ENCODE measurements at regions not wholly inside any gene's neighbourhood (a gene's known extent, or its start where the extent isn't known, plus 50 kb on each side); places are given as distances from the start of the nearest gene placed in this dataset.

GRCh38 chr13:22427783-22428182 lies 753.0 kb upstream of the SGCG start:
- no peak overlapping the region for H3K9ac ChIP-seq
- no peaks in the 10 kb centered on the region for H3K9me3 ChIP-seq
- H4K20me1 ChIP-seq (ENCODE audit: insufficient read depth): no peaks in the 10 kb centered on the region
- H3K4me2 ChIP-seq: no peak overlapping the region
- TF ChIP-seq MEF2A (IDR thresholded peaks at IDR 0.05; ENCODE audit: borderline replicate concordance, low read depth) (no peak), GATA2 (CRISPR knock-in tag; IDR thresholded peaks at IDR 0.05) (no peak)
- ChIA-PET POLR2A (no interaction called here), CTCF (no interaction called here)
- no peak overlapping the region for H2AFZ ChIP-seq (ENCODE audit: low read depth)
- no peak for DNase-seq
- H3K79me2 ChIP-seq (ENCODE audit: insufficient read depth): no peaks in the 10 kb centered on the region
- no peaks in the 10 kb centered on the region for H3K27me3 ChIP-seq (ENCODE audit: insufficient read depth)
- no peaks in the 10 kb centered on the region for H3K36me3 ChIP-seq (replicated peaks in 1 of 2; ENCODE audit: control insufficient read depth in 1 of 2, insufficient read depth in 2 of 2, low read length in 1 of 2)
- 10% methylated on average over 6 of the region's 6 CpGs for WGBS (ENCODE audit: low lambda C conversion rate)
- H3K27ac ChIP-seq (ENCODE audit: low read depth in 2 of 2, low read length in 1 of 2): no peak overlapping the region
- no peaks in the 10 kb centered on the region for H3K9me2 ChIP-seq
- H3F3A ChIP-seq (replicated peaks; ENCODE audit: insufficient read depth): no peaks in the 10 kb centered on the region
- no peak overlapping the region for H3K4me3 ChIP-seq (ENCODE audit: low read depth in 2 of 2, low read length in 1 of 2)
- no peaks in the 10 kb centered on the region for H3K4me1 ChIP-seq (ENCODE audit: control insufficient read depth in 1 of 2, insufficient read depth in 2 of 2, low read depth in 1 of 2, low read length in 1 of 2)

DNA sequence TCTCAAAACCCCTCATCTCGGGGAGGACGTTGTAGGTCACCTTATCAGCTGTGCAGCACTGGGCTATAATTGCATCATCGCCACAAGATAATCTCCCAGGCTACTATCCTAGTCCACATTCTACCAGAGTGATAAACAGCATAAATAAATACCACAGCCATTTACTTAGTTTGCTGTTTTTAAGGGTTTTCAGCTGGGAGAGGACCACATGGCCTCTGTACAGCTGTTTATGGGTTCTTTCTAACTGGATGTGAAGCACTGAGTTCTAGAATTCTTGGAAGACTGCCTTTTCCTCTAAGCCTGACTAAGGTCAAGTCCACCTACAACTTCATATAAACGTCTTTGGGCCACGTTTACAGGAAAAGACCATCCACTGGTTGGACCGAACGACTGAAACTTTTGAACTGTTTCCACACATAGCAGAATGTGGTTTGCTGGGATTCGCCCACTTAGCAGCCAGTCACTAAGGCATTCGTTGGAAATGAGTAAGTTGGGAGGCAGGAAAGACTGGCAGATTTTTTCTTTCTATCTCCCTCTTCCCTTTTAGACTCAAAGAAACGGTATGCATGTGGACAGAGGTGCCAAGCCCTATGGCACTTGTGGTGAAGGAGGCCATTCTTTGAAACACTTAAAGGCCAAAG lies 752.5 kb upstream of the SGCG start:
- Histone ChIP-seq H3K4me3 (ENCODE audit: low read depth in 2 of 2, low read length in 1 of 2) (no peak overlapping the region), H4K20me1 (ENCODE audit: insufficient read depth) (no peaks in the 10 kb centered on the region), H3K36me3 (replicated peaks in 1 of 2; ENCODE audit: control insufficient read depth in 1 of 2, insufficient read depth in 2 of 2, low read length in 1 of 2) (no peaks in the 10 kb centered on the region), H3F3A (replicated peaks; ENCODE audit: insufficient read depth) (no peaks in the 10 kb centered on the region), H3K9me3 (no peaks in the 10 kb centered on the region), H3K4me2 (no peak overlapping the region), H3K27ac (ENCODE audit: low read depth in 2 of 2, low read length in 1 of 2) (no peak overlapping the region), H3K4me1 (ENCODE audit: control insufficient read depth in 1 of 2, insufficient read depth in 2 of 2, low read depth in 1 of 2, low read length in 1 of 2) (no peaks in the 10 kb centered on the region), H3K9me2 (no peaks in the 10 kb centered on the region), H3K79me2 (ENCODE audit: insufficient read depth) (no peaks in the 10 kb centered on the region), H3K9ac (no peak overlapping the region), H3K27me3 (ENCODE audit: insufficient read depth) (no peaks in the 10 kb centered on the region), H2AFZ (ENCODE audit: low read depth) (no peak overlapping the region)
- DNase-seq: peak; percentile 15
- ChIA-PET CTCF (no interaction called here), POLR2A (no interaction called here)
- WGBS (ENCODE audit: low lambda C conversion rate): 14% methylated on average over 10 of the region's 10 CpGs
- TF ChIP-seq FOSL2 (IDR thresholded peaks at IDR 0.05; ENCODE audit: borderline replicate concordance, low read depth) (no peak), GATA2 (CRISPR knock-in tag; IDR thresholded peaks at IDR 0.05) (peak; percentile 32; the same call in 1 of the 2 replicates), EP300 (IDR thresholded peaks at IDR 0.05; ENCODE audit: borderline replicate concordance in 1 of 2, low read depth in 1 of 2, low read length in 1 of 2) (peak in 1 of 2 experiments; percentile 27; a peak in 1 of 4 replicates), RCOR1 (IDR thresholded peaks at IDR 0.05; ENCODE audit: low read length) (0 out of 2 replicates have a peak, but pooled peaks have one; percentile 14), NRF1 (IDR thresholded peaks at IDR 0.05; ENCODE audit: low read depth, low read length) (no peak)

DNA sequence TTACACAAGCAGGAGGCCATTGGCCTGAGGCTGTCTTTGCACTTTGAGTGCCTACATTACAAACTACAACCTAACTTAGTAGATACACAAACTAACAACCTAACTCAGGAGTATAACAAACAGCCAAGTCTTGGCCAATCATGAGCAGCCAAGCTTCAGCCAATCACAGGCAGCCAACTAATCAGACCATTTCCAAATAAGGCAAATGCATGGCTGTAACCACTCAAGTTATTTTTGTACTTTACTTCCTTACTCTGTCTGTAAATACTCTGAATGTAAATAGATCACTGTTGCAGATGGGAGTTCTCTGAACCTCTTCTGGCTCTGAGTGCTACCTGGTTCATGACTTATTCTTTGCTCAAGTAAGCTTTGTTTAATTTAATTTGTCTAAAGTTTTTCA lies 748.1 kb upstream of the SGCG start:
- no peaks in the 10 kb centered on the region for H3K9me3 ChIP-seq
- POLR2A ChIA-PET: no interaction called here
- DNase-seq: no peak

More for the DNA sequence above, 748.1 kb upstream of the SGCG start:
- TF ChIP-seq ELF1 (IDR thresholded peaks at IDR 0.05): no peak
- TF ChIP-seq PBX3 (IDR thresholded peaks at IDR 0.05): no peak
- no peak for TF ChIP-seq JUND (IDR thresholded peaks at IDR 0.05)
- TF ChIP-seq, protein P1, sequence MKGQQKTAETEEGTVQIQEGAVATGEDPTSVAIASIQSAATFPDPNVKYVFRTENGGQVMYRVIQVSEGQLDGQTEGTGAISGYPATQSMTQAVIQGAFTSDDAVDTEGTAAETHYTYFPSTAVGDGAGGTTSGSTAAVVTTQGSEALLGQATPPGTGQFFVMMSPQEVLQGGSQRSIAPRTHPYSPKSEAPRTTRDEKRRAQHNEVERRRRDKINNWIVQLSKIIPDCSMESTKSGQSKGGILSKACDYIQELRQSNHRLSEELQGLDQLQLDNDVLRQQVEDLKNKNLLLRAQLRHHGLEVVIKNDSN (IDR thresholded peaks at IDR 0.05; ENCODE audit: borderline replicate concordance, low read depth): no peak
- no peak for TF ChIP-seq TAF1 (IDR thresholded peaks at IDR 0.05; ENCODE audit: borderline replicate concordance, low read depth, low read length)
- TF ChIP-seq CHD2 (IDR thresholded peaks at IDR 0.05; ENCODE audit: low read length, partially characterized antibody): no peak
- TF ChIP-seq RCOR1 (IDR thresholded peaks at IDR 0.05; ENCODE audit: low read length): no peak
- TF ChIP-seq MXI1 (IDR thresholded peaks at IDR 0.05; ENCODE audit: low read depth, low read length): no peak
- TF ChIP-seq GABPA (IDR thresholded peaks at IDR 0.05; ENCODE audit: low read depth): no peak
- TF ChIP-seq EP300 (IDR thresholded peaks at IDR 0.05; ENCODE audit: borderline replicate concordance in 1 of 2, low read depth in 1 of 2, low read length in 1 of 2): no peak
- TF ChIP-seq IRF3 (IDR thresholded peaks at IDR 0.05; ENCODE audit: low read depth, low read length): no peak
- TF ChIP-seq USF2 (IDR thresholded peaks at IDR 0.05; ENCODE audit: borderline replicate concordance, low read depth, low read length): no peak
- TF ChIP-seq TCF12 (IDR thresholded peaks at IDR 0.05): no peak
- no peak for TF ChIP-seq YY1 (IDR thresholded peaks at IDR 0.05; ENCODE audit: low read depth)
- H3K4me3 ChIP-seq (ENCODE audit: low read depth in 2 of 2, low read length in 1 of 2): no peak overlapping the region
- no peaks in the 10 kb centered on the region for H3K9me2 ChIP-seq
- H3K4me2 ChIP-seq: no peak overlapping the region
- H3K27ac ChIP-seq (ENCODE audit: low read depth in 2 of 2, low read length in 1 of 2): no peak overlapping the region
- no peak overlapping the region for H3K9ac ChIP-seq
- H3K79me2 ChIP-seq (ENCODE audit: insufficient read depth): no peaks in the 10 kb centered on the region
- H3K27me3 ChIP-seq (ENCODE audit: insufficient read depth): no peaks in the 10 kb centered on the region
- H3K4me1 ChIP-seq (ENCODE audit: control insufficient read depth in 1 of 2, insufficient read depth in 2 of 2, low read depth in 1 of 2, low read length in 1 of 2): no peaks in the 10 kb centered on the region
- H4K20me1 ChIP-seq (ENCODE audit: insufficient read depth): no peaks in the 10 kb centered on the region
- no peak overlapping the region for H2AFZ ChIP-seq (ENCODE audit: low read depth)
- no peaks in the 10 kb centered on the region for H3K36me3 ChIP-seq (replicated peaks in 1 of 2; ENCODE audit: control insufficient read depth in 1 of 2, insufficient read depth in 2 of 2, low read length in 1 of 2)
- no peaks in the 10 kb centered on the region for H3F3A ChIP-seq (replicated peaks; ENCODE audit: insufficient read depth)
- CTCF ChIA-PET: interaction anchor here (1.0 kb wide), 1 partner anchor 20 kb away, joined by 3 read pairs; no protein-coding TSS in a partner anchor

Measured in SK-N-SH (cell line).